ENCODE measurements at regions not wholly inside any gene's neighbourhood (a gene's known extent, or its start where the extent isn't known, plus 50 kb on each side); places are given as distances from the start of the nearest gene placed in this dataset.

GRCh38 chr14:38931969-38932652 lies 170.9 kb downstream of the SEC23A start:
- no peak overlapping the region for H3K4me3 ChIP-seq (ENCODE audit: low read depth, low read length)
- H3K27ac ChIP-seq (ENCODE audit: extremely low read depth, low read depth, low read length): no peak overlapping the region
- H3K4me1 ChIP-seq (ENCODE audit: control insufficient read depth, insufficient read depth, low read length): no peaks in the 10 kb centered on the region
- no peaks in the 10 kb centered on the region for H3K36me3 ChIP-seq (ENCODE audit: control insufficient read depth in 2 of 2, insufficient read depth in 1 of 2, low read length in 2 of 2)
- TF ChIP-seq MEIS1 (CRISPR knock-in tag; IDR thresholded peaks at IDR 0.05; ENCODE audit: borderline replicate concordance) (no peak), PRDM1 (tag by site-specific recombination; IDR thresholded peaks at IDR 0.05) (no peak), ZNF555 (tag by site-specific recombination; conservative IDR thresholded peaks at IDR 0.05) (no peak), ZNF175 (tag by site-specific recombination; IDR thresholded peaks at IDR 0.05) (no peak), ZNF530 (tag by site-specific recombination; IDR thresholded peaks at IDR 0.05; ENCODE audit: low read depth) (no peak), ATF2 (tag by site-specific recombination; IDR thresholded peaks at IDR 0.05; ENCODE audit: low read depth) (no peak), ZNF776 (tag by site-specific recombination; IDR thresholded peaks at IDR 0.05; ENCODE audit: borderline replicate concordance) (no peak), ZNF501 (tag by site-specific recombination; IDR thresholded peaks at IDR 0.05) (no peak), OSR2 (tag by site-specific recombination; IDR thresholded peaks at IDR 0.05) (no peak)
- H3K9me3 ChIP-seq (ENCODE audit: control insufficient read depth, insufficient read depth, low read depth, low read length): no peaks in the 10 kb centered on the region
- CTCF ChIA-PET: no interaction called here
- POLR2A ChIA-PET: no interaction called here

DNA sequence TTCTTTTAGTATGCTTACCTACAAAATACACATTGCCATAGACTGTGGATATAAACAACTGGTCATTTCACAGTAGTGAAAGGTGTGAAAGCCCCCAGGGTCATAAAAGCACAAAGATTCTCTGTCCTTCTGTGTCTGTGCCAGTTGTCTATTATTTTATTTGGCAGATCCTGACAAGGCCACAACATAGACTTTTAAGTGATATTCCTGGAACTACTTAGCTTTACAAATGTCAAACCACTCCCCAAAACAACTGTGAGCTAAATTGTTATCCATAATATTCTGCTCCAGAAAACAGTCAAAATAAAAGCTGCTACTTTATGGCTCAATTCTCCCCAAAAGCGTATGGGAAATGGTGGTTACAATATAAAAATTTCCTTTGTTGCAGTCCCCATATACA lies 172.1 kb downstream of the SEC23A start:
- POLR2A ChIA-PET: no interaction called here
- Histone ChIP-seq H3K4me1 (ENCODE audit: control insufficient read depth, insufficient read depth, low read length) (no peaks in the 10 kb centered on the region), H3K27ac (ENCODE audit: extremely low read depth, low read depth, low read length) (no peak overlapping the region), H3K9me3 (ENCODE audit: control insufficient read depth, insufficient read depth, low read depth, low read length) (no peaks in the 10 kb centered on the region), H3K4me3 (ENCODE audit: low read depth, low read length) (no peak overlapping the region), H3K36me3 (ENCODE audit: control insufficient read depth in 2 of 2, insufficient read depth in 1 of 2, low read length in 2 of 2) (no peaks in the 10 kb centered on the region)
- TF ChIP-seq ATF2 (tag by site-specific recombination; IDR thresholded peaks at IDR 0.05; ENCODE audit: low read depth): no peak
- CTCF ChIA-PET: interaction anchor here (0.6 kb wide), 1 partner anchor 561 kb away, joined by 3 read pairs; no protein-coding TSS in a partner anchor

DNA sequence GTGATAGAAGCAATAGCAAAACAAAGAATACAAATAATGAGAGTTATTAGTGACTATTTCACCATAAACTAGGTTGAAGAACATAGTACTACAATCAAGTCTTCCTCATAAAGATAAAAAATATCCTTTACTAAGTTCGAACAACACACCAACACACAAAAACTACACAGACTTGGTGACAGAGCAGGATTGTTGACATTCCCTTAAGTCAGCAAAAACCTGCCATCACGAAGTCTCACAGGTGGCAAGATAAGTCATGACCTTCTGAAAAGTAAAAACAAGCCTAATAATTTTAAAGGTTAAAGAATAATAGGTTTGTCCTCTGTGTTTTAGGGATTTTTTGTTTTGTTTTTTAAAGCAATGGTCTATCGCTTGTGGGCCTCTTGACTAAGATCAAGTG lies 173.0 kb downstream of the SEC23A start:
- ChIA-PET CTCF (no interaction called here), POLR2A (no interaction called here)
- H3K9me3 ChIP-seq (ENCODE audit: control insufficient read depth, insufficient read depth, low read depth, low read length): no peaks in the 10 kb centered on the region
- H3K36me3 ChIP-seq (ENCODE audit: control insufficient read depth in 2 of 2, insufficient read depth in 1 of 2, low read length in 2 of 2): no peaks in the 10 kb centered on the region
- H3K4me1 ChIP-seq (ENCODE audit: control insufficient read depth, insufficient read depth, low read length): no peaks in the 10 kb centered on the region
- H3K4me3 ChIP-seq (ENCODE audit: low read depth, low read length): no peak overlapping the region
- TF ChIP-seq ZNF571 (tag by site-specific recombination; IDR thresholded peaks at IDR 0.05) (no peak), ZNF121 (tag by site-specific recombination; IDR thresholded peaks at IDR 0.05) (no peak), TRIM28 (IDR thresholded peaks at IDR 0.05; ENCODE audit: borderline replicate concordance, low read length) (no peak)
- no peak overlapping the region for H3K27ac ChIP-seq (ENCODE audit: extremely low read depth, low read depth, low read length)

DNA sequence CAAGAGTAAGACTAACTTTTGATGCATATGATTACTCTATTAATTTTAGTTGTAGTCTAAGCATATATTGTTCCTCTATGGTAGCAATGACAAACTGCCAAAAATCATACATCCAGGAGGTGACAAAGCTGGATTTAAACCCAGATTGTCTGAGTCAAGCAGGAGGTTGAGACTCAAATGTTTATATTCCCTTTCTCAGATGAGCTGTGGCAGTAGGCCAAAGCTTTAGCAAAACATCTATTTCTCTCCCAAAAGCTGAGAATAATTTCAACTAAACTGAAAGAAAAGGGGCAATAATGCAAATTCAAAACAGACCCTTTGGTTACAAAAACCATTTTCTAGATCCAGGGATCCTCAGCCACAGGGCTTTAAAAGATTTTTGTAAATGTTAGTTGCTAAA lies 173.6 kb downstream of the SEC23A start:
- Histone ChIP-seq H3K4me1 (ENCODE audit: control insufficient read depth, insufficient read depth, low read length) (no peaks in the 10 kb centered on the region), H3K4me3 (ENCODE audit: low read depth, low read length) (no peak overlapping the region), H3K9me3 (ENCODE audit: control insufficient read depth, insufficient read depth, low read depth, low read length) (no peaks in the 10 kb centered on the region), H3K27ac (ENCODE audit: extremely low read depth, low read depth, low read length) (no peak overlapping the region), H3K36me3 (ENCODE audit: control insufficient read depth in 2 of 2, insufficient read depth in 1 of 2, low read length in 2 of 2) (no peaks in the 10 kb centered on the region)
- POLR2A ChIA-PET: no interaction called here
- CTCF ChIA-PET: interaction anchor here (0.7 to 1.7 kb wide), 2 partner anchors 86 to 135 kb away, joined by 3 read pairs; no protein-coding TSS in a partner anchor
- TF ChIP-seq ZFP37 (tag by site-specific recombination; IDR thresholded peaks at IDR 0.05) (no peak), ZNF560 (tag by site-specific recombination; IDR thresholded peaks at IDR 0.05; ENCODE audit: borderline replicate concordance) (no peak), ZBTB7A (tag by site-specific recombination; IDR thresholded peaks at IDR 0.05; ENCODE audit: low read depth) (no peak), HOXC10 (CRISPR knock-in tag; IDR thresholded peaks at IDR 0.05) (no peak), ZNF214 (tag by site-specific recombination; IDR thresholded peaks at IDR 0.05; ENCODE audit: borderline replicate concordance) (no peak), ZNF423 (tag by site-specific recombination; IDR thresholded peaks at IDR 0.05) (no peak), ZNF391 (tag by site-specific recombination; IDR thresholded peaks at IDR 0.05; ENCODE audit: borderline replicate concordance, low read depth) (no peak), ZNF843 (tag by site-specific recombination; IDR thresholded peaks at IDR 0.05) (no peak), ZNF311 (tag by site-specific recombination; IDR thresholded peaks at IDR 0.05; ENCODE audit: borderline replicate concordance) (no peak), ZNF791 (tag by site-specific recombination; IDR thresholded peaks at IDR 0.05) (no peak), ZNF747 (tag by site-specific recombination; IDR thresholded peaks at IDR 0.05) (no peak)
- TF ChIP-seq, protein P1, sequence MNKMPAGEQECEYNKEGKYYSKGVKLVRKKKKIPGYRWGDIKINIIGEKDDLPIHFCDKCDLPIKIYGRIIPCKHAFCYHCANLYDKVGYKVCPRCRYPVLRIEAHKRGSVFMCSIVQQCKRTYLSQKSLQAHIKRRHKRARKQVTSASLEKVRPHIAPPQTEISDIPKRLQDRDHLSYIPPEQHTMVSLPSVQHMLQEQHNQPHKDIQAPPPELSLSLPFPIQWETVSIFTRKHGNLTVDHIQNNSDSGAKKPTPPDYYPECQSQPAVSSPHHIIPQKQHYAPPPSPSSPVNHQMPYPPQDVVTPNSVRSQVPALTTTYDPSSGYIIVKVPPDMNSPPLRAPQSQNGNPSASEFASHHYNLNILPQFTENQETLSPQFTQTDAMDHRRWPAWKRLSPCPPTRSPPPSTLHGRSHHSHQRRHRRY (tag by site-specific recombination; IDR thresholded peaks at IDR 0.05): no peak

Data from HEK293 (cell line).